HG02759 (cell line): ENCODE measurements at regions not wholly inside any gene's neighbourhood (a gene's known extent, or its start where the extent isn't known, plus 50 kb on each side); places are given as distances from the start of the nearest gene placed in this dataset.

Source experiments
- ATAC-seq: cut with Tn5 transposase; IDR thresholded peaks from one replicate; pipeline ENCODE4 v1.9.1; 2021; ENCODE audit warnings: mild to moderate bottlenecking, moderate library complexity; ENCODE audit not compliant: unreplicated experiment

- no peak for ATAC-seq
Observed at GRCh38 chr18:41269294-41269693, 685.7 kb upstream of the PIK3C3 start.

- no peak for ATAC-seq
Observed at GRCh38 chr18:41268271-41268670, 686.8 kb upstream of the PIK3C3 start.

GRCh38 chr18:41266616-41267015 lies 688.4 kb upstream of the PIK3C3 start:
- ATAC-seq: no peak

- no peak for ATAC-seq
Observed at GRCh38 chr18:41266204-41266603, 688.8 kb upstream of the PIK3C3 start.

- no peak for ATAC-seq
Observed at GRCh38 chr18:41265047-41265446, 690.0 kb upstream of the PIK3C3 start.

- ATAC-seq: no peak
Observed at GRCh38 chr18:41263956-41264355, 691.1 kb upstream of the PIK3C3 start.

- no peak for ATAC-seq
Observed at GRCh38 chr18:41262688-41263087, 692.3 kb upstream of the PIK3C3 start.

GRCh38 chr18:41244591-41245037 lies 710.4 kb upstream of the PIK3C3 start:
- no peak for ATAC-seq

- ATAC-seq: no peak
Observed at GRCh38 chr18:41237317-41237716, 717.7 kb upstream of the PIK3C3 start.

GRCh38 chr18:41231681-41232080 lies 723.4 kb upstream of the PIK3C3 start:
- ATAC-seq: no peak

- ATAC-seq: no peak
Observed at GRCh38 chr18:41227993-41228392, 727.0 kb upstream of the PIK3C3 start.

GRCh38 chr18:41226911-41227310 lies 728.1 kb upstream of the PIK3C3 start:
- no peak for ATAC-seq

GRCh38 chr18:41226186-41226585 lies 728.8 kb upstream of the PIK3C3 start:
- ATAC-seq: no peak

GRCh38 chr18:41216341-41217003 lies 738.6 kb upstream of the PIK3C3 start:
- ATAC-seq: no peak

- no peak for ATAC-seq
Observed at GRCh38 chr18:41207706-41208105, 747.3 kb upstream of the PIK3C3 start.

GRCh38 chr18:41206341-41206830 lies 748.6 kb upstream of the PIK3C3 start:
- no peak for ATAC-seq

- ATAC-seq: no peak
Observed at GRCh38 chr18:41199212-41199611, 755.8 kb upstream of the PIK3C3 start.

GRCh38 chr18:41197967-41198366 lies 757.1 kb upstream of the PIK3C3 start:
- no peak for ATAC-seq

GRCh38 chr18:41170346-41170745 lies 784.7 kb upstream of the PIK3C3 start:
- ATAC-seq: no peak

- ATAC-seq: no peak
Observed at GRCh38 chr18:41165625-41166024, 789.4 kb upstream of the PIK3C3 start.

GRCh38 chr18:41162781-41163180 lies 792.3 kb upstream of the PIK3C3 start:
- no peak for ATAC-seq

GRCh38 chr18:41162191-41162590 lies 792.8 kb upstream of the PIK3C3 start:
- ATAC-seq: no peak
